Neuronal stem cell (in vitro differentiated cells): ENCODE measurements at regions not wholly inside any gene's neighbourhood (a gene's known extent, or its start where the extent isn't known, plus 50 kb on each side); places are given as distances from the start of the nearest gene placed in this dataset.

Experiments
- DNase-seq: peaks from one replicate; pipeline ENCODE4 v3.0.0-alpha.2; 2013; ENCODE audit warnings: low spot score
- H2AFZ ChIP-seq: one replicate; pipeline ENCODE4 v1.6.1; 2013; ENCODE audit warnings: mild to moderate bottlenecking, low read length, inconsistent platforms
- H2AK5ac ChIP-seq: 2 replicates; pipeline ENCODE4 v1.6.1; 2013; ENCODE audit warnings: low read depth, mild to moderate bottlenecking, inconsistent platforms, low read length, moderate library complexity, mixed read lengths
- H2BK120ac ChIP-seq: 2 replicates; pipeline ENCODE4 v1.6.1; 2013; ENCODE audit warnings: low read depth, mild to moderate bottlenecking, inconsistent platforms, low read length, moderate library complexity, mixed read lengths
- H2BK12ac ChIP-seq: one replicate; pipeline ENCODE4 v1.6.1; 2013; ENCODE audit warnings: low read length, inconsistent platforms
- H2BK15ac ChIP-seq: 2 replicates; pipeline ENCODE4 v1.6.1; 2013; ENCODE audit warnings: mild to moderate bottlenecking, low read length, inconsistent platforms, mixed read lengths
- H2BK5ac ChIP-seq: one replicate; pipeline ENCODE4 v1.6.1; 2013; ENCODE audit warnings: inconsistent platforms, mild to moderate bottlenecking, low read length, moderate library complexity
- H3K14ac ChIP-seq: one replicate; pipeline ENCODE4 v1.6.1; 2013; ENCODE audit warnings: low read length, inconsistent platforms
- H3K18ac ChIP-seq: 2 replicates; pipeline ENCODE4 v1.6.1; 2013; ENCODE audit warnings: low read length, inconsistent platforms
- H3K23ac ChIP-seq: 2 replicates; pipeline ENCODE4 v1.6.1; 2013; ENCODE audit warnings: low read depth, mild to moderate bottlenecking, mixed read lengths, low read length, inconsistent platforms; ENCODE audit not compliant: poor library complexity
- H3K27ac ChIP-seq: replicated peaks from 3 replicates; pipeline ENCODE4 v1.5.1; 2013; ENCODE audit warnings: low read length, inconsistent platforms
- H3K27me3 ChIP-seq, 3 experiments: 2 replicates each; pipeline ENCODE4 v1.6.1; 2013; ENCODE audit warnings: low read length in 3 of 3, mild to moderate bottlenecking in 2 of 3, inconsistent platforms in 1 of 3, low read depth in 1 of 3, mixed read lengths in 1 of 3, moderate library complexity in 1 of 3; ENCODE audit not compliant: control insufficient read depth in 3 of 3, insufficient read depth in 3 of 3
- H3K36me3 ChIP-seq, 2 donors: replicated peaks in 1 of 2; 2 replicates each; pipeline ENCODE4 v1.6.1; 2013; ENCODE audit warnings: low read length in 2 of 2; ENCODE audit not compliant: control insufficient read depth in 2 of 2, insufficient read depth in 2 of 2
- H3K4ac ChIP-seq: 2 replicates; pipeline ENCODE4 v1.6.1; 2013; ENCODE audit warnings: inconsistent platforms, mild to moderate bottlenecking, low read length, moderate library complexity
- H3K4me1 ChIP-seq, 2 donors: 1 replicate in 1 of 2; 2 replicates in 1 of 2; pipeline ENCODE4 v1.6.1; 2013; ENCODE audit warnings: low read length in 2 of 2, low read depth in 1 of 2; ENCODE audit not compliant: control insufficient read depth in 2 of 2, insufficient read depth in 1 of 2
- H3K4me2 ChIP-seq: one replicate; pipeline ENCODE4 v1.6.1; 2013; ENCODE audit warnings: mild to moderate bottlenecking, low read length, inconsistent platforms; ENCODE audit not compliant: insufficient read depth, poor library complexity, severe bottlenecking
- H3K4me3 ChIP-seq, 2 donors: 2 replicates each; pipeline ENCODE4 v1.5.1; 2013; ENCODE audit warnings: low read length in 2 of 2, mild to moderate bottlenecking in 2 of 2, inconsistent platforms in 1 of 2, moderate library complexity in 1 of 2
- H3K79me1 ChIP-seq: one replicate; pipeline ENCODE4 v1.6.1; 2013; ENCODE audit warnings: low read depth, mild to moderate bottlenecking, inconsistent platforms, low read length, moderate library complexity
- H3K9ac ChIP-seq: one replicate; pipeline ENCODE4 v1.6.1; 2013; ENCODE audit warnings: mild to moderate bottlenecking, low read depth, low read length, inconsistent platforms; ENCODE audit not compliant: poor library complexity
- H3K9me3 ChIP-seq, 2 donors: replicated peaks in 1 of 2; 2 replicates each; pipeline versions ENCODE3 to v1.6.1; 2013; ENCODE audit warnings: low read length in 2 of 2, mild to moderate bottlenecking in 2 of 2, inconsistent platforms in 1 of 2, low read depth in 1 of 2, mixed read lengths in 1 of 2, moderate library complexity in 1 of 2; ENCODE audit not compliant: control insufficient read depth in 2 of 2, insufficient read depth in 1 of 2
- H4K8ac ChIP-seq: one replicate; pipeline ENCODE4 v1.6.1; 2013; ENCODE audit warnings: low read depth, mild to moderate bottlenecking, inconsistent platforms, low read length, moderate library complexity
- H4K91ac ChIP-seq: one replicate; pipeline ENCODE4 v1.6.1; 2013; ENCODE audit warnings: low read length, low read depth, mild to moderate bottlenecking, inconsistent platforms; ENCODE audit not compliant: poor library complexity
- WGBS, 2 donors: extraction: QIAGEN DNeasy Blood & Tissue Kit; methylation state at CpG; one replicate each; pipeline ENCODE4 v1.1.7; 2013; ENCODE audit warnings: missing lambda C conversion rate in 2 of 2, mixed read lengths in 1 of 2; ENCODE audit not compliant: insufficient read length in 2 of 2, insufficient replicate concordance in 1 of 2; ENCODE audit errors: extremely low coverage in 2 of 2; 5-methylcytosine and 5-hydroxymethylcytosine counted together

DNA sequence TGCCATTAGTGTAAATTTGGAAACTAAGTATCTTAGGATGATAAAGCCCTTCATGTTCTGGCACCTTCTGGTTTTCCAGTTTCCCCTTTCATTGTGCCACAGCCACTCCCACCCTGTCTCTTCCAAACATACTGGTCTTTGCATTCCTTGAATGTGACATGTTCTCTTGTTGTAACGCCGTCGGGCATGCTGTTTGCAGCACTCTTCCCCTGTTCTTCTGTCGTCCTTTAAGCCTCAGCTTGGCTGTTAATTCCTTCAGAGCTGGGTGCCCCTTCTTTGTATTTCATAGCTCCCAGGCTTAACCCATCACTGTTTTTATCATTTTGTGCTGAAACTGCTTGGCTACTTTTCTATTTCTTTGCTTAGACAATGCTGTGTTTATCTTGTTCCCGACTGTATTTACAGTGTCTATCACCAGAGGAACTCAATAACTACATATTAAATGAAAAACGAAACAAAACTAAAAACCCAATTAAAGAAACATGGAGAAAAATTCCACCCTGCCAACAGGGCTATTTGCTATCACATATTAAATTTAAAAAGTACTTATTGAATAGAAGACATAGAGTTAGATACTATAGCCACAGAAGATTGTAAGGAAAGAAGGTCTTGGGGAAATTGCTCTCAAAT lies 95.4 kb upstream of the KCNAB1 start:
- Histone ChIP-seq H2AK5ac (no peak overlapping the region), H3K4ac (no peak overlapping the region), H3K9me3 (no peaks in the 10 kb centered on the region), H4K91ac (no peak overlapping the region), H2BK120ac (no peak overlapping the region), H3K4me2 (no peak overlapping the region), H3K9ac (no peak overlapping the region), H3K27ac (no peak overlapping the region), H3K14ac (no peak overlapping the region), H3K36me3 (no peaks in the 10 kb centered on the region), H4K8ac (no peak overlapping the region), H3K27me3 (peaks cover 0 to 12% (median 0%) of the 10 kb centered on the region in 3 experiments), H2BK15ac (no peak overlapping the region), H3K23ac (no peak overlapping the region), H3K79me1 (no peaks in the 10 kb centered on the region), H3K18ac (no peak overlapping the region), H3K4me1 (peaks cover 0 to 3% of the 10 kb centered on the region in 2 donors), H2AFZ (peak overlapping the region; percentile 75), H2BK5ac (no peak overlapping the region), H3K4me3 (no peak overlapping the region), H2BK12ac (no peak overlapping the region)
- no peak for DNase-seq
- no CpG with 5 or more reads among the region's 6 CpGs for WGBS, 2 donors

DNA sequence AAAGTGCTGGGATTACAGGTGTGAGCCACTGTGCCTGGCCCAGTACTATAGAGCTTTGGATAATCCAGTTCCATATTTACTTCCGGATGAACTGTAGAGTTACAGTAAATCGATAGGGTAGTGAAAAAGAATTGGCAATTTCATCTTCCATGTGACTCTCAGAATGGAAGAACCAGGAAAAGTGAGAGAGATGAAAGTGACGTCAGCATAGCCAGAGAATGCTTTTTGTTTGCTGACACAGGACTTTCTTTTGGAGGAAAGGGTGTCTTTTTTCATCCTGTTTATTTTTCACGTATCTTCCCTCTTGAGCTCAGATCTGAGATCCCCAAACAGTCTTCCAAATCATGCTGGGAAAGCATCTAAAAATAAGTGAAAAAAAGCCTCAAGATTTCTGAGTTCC lies 91.2 kb upstream of the KCNAB1 start:
- Histone ChIP-seq H2AFZ (no peak overlapping the region), H4K91ac (no peak overlapping the region), H3K4me1 (peaks cover 0 to 3% of the 10 kb centered on the region in 2 donors), H3K36me3 (no peaks in the 10 kb centered on the region), H4K8ac (no peak overlapping the region), H2BK12ac (no peak overlapping the region), H3K27me3 (peaks cover 0 to 4% (median 0%) of the 10 kb centered on the region in 3 experiments), H3K27ac (no peak overlapping the region), H2BK5ac (no peak overlapping the region), H3K9ac (no peak overlapping the region), H3K18ac (no peak overlapping the region), H3K9me3 (no peaks in the 10 kb centered on the region), H3K14ac (no peak overlapping the region), H2BK15ac (no peak overlapping the region), H3K4ac (no peak overlapping the region), H2AK5ac (no peak overlapping the region), H3K23ac (no peak overlapping the region), H3K79me1 (no peaks in the 10 kb centered on the region), H3K4me3 (no peak overlapping the region), H3K4me2 (no peak overlapping the region), H2BK120ac (no peak overlapping the region)
- WGBS, 2 donors = no CpG with 5 or more reads among the region's 4 CpGs
- no peak for DNase-seq

DNA sequence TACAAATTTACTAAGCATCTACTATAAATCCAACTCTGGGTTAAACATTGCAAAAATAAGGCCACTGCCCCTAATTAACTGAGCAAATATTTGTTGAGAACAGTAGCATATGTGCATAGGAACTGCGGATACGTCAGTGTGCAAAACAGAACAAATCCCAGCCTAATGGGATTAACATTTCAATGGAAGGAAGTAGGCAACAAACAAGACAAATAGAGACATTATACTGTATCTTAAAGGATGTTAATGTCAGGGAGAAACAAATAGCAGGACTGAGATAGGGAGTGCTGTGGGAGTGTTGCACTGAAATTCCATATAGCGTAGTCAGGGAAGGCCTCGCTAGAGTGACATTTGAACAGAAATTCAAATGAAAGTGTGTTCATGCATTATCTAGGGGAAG lies 89.7 kb upstream of the KCNAB1 start:
- no peaks in the 10 kb centered on the region for H3K79me1 ChIP-seq
- WGBS, 2 donors = no CpG with 5 or more reads among the region's 4 CpGs
- H4K8ac ChIP-seq = no peak overlapping the region
- no peak overlapping the region for H3K4ac ChIP-seq
- H3K18ac ChIP-seq = no peak overlapping the region
- no peak overlapping the region for H2AFZ ChIP-seq
- no peak overlapping the region for H4K91ac ChIP-seq
- H3K27ac ChIP-seq = no peak overlapping the region
- no peak overlapping the region for H2AK5ac ChIP-seq
- no peaks in the 10 kb centered on the region for H3K9me3 ChIP-seq
- H3K4me2 ChIP-seq = no peak overlapping the region
- no peak overlapping the region for H3K23ac ChIP-seq
- H3K4me3 ChIP-seq = no peak overlapping the region
- no peaks in the 10 kb centered on the region for H3K27me3 ChIP-seq
- no peaks in the 10 kb centered on the region for H3K4me1 ChIP-seq
- no peak overlapping the region for H3K9ac ChIP-seq
- H2BK120ac ChIP-seq = no peak overlapping the region
- no peak overlapping the region for H2BK12ac ChIP-seq
- no peak overlapping the region for H2BK15ac ChIP-seq
- H2BK5ac ChIP-seq = no peak overlapping the region
- DNase-seq = no peak
- H3K36me3 ChIP-seq = no peaks in the 10 kb centered on the region
- H3K14ac ChIP-seq = no peak overlapping the region

GRCh38 chr3:156033428-156033827 lies 87.0 kb upstream of the KCNAB1 start:
- Histone ChIP-seq H3K18ac (no peak overlapping the region), H3K36me3 (no peaks in the 10 kb centered on the region), H3K4me2 (no peak overlapping the region), H2BK15ac (no peak overlapping the region), H3K27ac (no peak overlapping the region), H3K9me3 (no peaks in the 10 kb centered on the region), H2AK5ac (no peak overlapping the region), H3K4me1 (peaks cover 0 to 5% of the 10 kb centered on the region in 2 donors), H2BK120ac (no peak overlapping the region), H3K4me3 (no peak overlapping the region), H4K8ac (no peak overlapping the region), H2AFZ (no peak overlapping the region), H3K4ac (no peak overlapping the region), H4K91ac (no peak overlapping the region), H3K9ac (no peak overlapping the region), H3K14ac (no peak overlapping the region), H3K23ac (no peak overlapping the region), H2BK12ac (no peak overlapping the region), H3K79me1 (no peaks in the 10 kb centered on the region), H2BK5ac (no peak overlapping the region), H3K27me3 (no peaks in the 10 kb centered on the region)
- WGBS, 2 donors = no CpG with 5 or more reads among the region's 5 CpGs
- DNase-seq = no peak
